ENCODE measurements at regions not wholly inside any gene's neighbourhood (a gene's known extent, or its start where the extent isn't known, plus 50 kb on each side); places are given as distances from the start of the nearest gene placed in this dataset.

DNA sequence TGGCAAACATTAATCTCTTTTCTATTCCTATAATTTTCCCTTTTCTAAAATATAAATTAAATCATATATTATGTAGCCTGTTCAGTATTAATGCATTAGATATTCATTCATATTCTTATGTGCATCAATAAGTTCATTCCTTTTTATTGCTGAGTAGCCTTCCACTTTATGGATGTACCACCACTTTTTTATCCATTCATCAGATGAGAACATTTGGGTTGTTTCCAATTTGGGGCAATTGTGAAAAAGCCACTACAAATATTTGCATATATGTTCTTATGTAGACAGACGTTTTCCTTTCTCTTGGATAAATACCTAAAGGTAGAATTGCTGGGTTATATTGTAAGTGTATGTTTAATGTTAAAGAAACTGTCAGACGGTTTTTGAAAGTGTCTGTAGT is 79.4 kb upstream of the MAPK10 start:
- TF ChIP-seq POLR2A (IDR thresholded peaks at IDR 0.05): no peak
- TF ChIP-seq, protein P1, sequence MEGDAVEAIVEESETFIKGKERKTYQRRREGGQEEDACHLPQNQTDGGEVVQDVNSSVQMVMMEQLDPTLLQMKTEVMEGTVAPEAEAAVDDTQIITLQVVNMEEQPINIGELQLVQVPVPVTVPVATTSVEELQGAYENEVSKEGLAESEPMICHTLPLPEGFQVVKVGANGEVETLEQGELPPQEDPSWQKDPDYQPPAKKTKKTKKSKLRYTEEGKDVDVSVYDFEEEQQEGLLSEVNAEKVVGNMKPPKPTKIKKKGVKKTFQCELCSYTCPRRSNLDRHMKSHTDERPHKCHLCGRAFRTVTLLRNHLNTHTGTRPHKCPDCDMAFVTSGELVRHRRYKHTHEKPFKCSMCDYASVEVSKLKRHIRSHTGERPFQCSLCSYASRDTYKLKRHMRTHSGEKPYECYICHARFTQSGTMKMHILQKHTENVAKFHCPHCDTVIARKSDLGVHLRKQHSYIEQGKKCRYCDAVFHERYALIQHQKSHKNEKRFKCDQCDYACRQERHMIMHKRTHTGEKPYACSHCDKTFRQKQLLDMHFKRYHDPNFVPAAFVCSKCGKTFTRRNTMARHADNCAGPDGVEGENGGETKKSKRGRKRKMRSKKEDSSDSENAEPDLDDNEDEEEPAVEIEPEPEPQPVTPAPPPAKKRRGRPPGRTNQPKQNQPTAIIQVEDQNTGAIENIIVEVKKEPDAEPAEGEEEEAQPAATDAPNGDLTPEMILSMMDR (IDR thresholded peaks at IDR 0.05 in 4 of 5, conservative IDR thresholded peaks at IDR 0.05 in 1 of 5): no peak
